ENCODE measurements at regions not wholly inside any gene's neighbourhood (a gene's known extent, or its start where the extent isn't known, plus 50 kb on each side); places are given as distances from the start of the nearest gene placed in this dataset.

- DNase-seq, result no peak
Observed at GRCh38 chr11:80822308-80822707, 1381.5 kb upstream of the TENM4 start.

- DNase-seq, result no peak
Observed at GRCh38 chr11:80819271-80819670, 1378.4 kb upstream of the TENM4 start.

- DNase-seq, result no peak
Observed at GRCh38 chr11:80816966-80817365, 1376.1 kb upstream of the TENM4 start.

GRCh38 chr11:80816454-80816847, 1375.6 kb upstream of the TENM4 start:
- no peak for DNase-seq

GRCh38 chr11:80815752-80816453, 1375.1 kb upstream of the TENM4 start:
- DNase-seq, result no peak

- DNase-seq, result no peak
Observed at GRCh38 chr11:80814813-80815212, 1374.0 kb upstream of the TENM4 start.

- DNase-seq, result no peak
Observed at GRCh38 chr11:80810695-80811094, 1369.9 kb upstream of the TENM4 start.

GRCh38 chr11:80798174-80798573, 1357.3 kb upstream of the TENM4 start:
- DNase-seq, result no peak

GRCh38 chr11:80783561-80783960, 1342.7 kb upstream of the TENM4 start:
- no peak for DNase-seq

- DNase-seq, result no peak
Observed at GRCh38 chr11:80782135-80782885, 1341.5 kb upstream of the TENM4 start.

GRCh38 chr11:80779905-80780605, 1339.2 kb upstream of the TENM4 start:
- no peak for DNase-seq

- DNase-seq, result no peak
Observed at GRCh38 chr11:80778941-80779340, 1338.1 kb upstream of the TENM4 start.

- no peak for DNase-seq
Observed at GRCh38 chr11:80778432-80778831, 1337.6 kb upstream of the TENM4 start.

GRCh38 chr11:80773919-80774318, 1333.1 kb upstream of the TENM4 start:
- no peak for DNase-seq

GRCh38 chr11:80771017-80771416, 1330.2 kb upstream of the TENM4 start:
- no peak for DNase-seq

GRCh38 chr11:80758787-80759186, 1318.0 kb upstream of the TENM4 start:
- DNase-seq, result no peak

- no peak for DNase-seq
Observed at GRCh38 chr11:80748207-80748925, 1307.5 kb upstream of the TENM4 start.

GRCh38 chr11:80746300-80746699, 1305.5 kb upstream of the TENM4 start:
- DNase-seq, result no peak

- DNase-seq, result no peak
Observed at GRCh38 chr11:80745416-80745815, 1304.6 kb upstream of the TENM4 start.

GRCh38 chr11:80733790-80734189, 1293.0 kb upstream of the TENM4 start:
- no peak for DNase-seq

GRCh38 chr11:80733361-80733760, 1292.5 kb upstream of the TENM4 start:
- no peak for DNase-seq

GRCh38 chr11:80727315-80727714, 1286.5 kb upstream of the TENM4 start:
- DNase-seq, result no peak

GRCh38 chr11:80726236-80726635, 1285.4 kb upstream of the TENM4 start:
- no peak for DNase-seq

Measured in effector CD8-positive, alpha-beta T cell (primary cell).